Astrocyte of the hippocampus (primary cell): ENCODE measurements at regions not wholly inside any gene's neighbourhood (a gene's known extent, or its start where the extent isn't known, plus 50 kb on each side); places are given as distances from the start of the nearest gene placed in this dataset.
"Not testable (repeated sequence)": the region's sequence is repeated elsewhere in the genome, so short reads cannot be mapped to it uniquely, and the experiment has no call there.

Experiments
- DNase-seq: peaks from one replicate; pipeline ENCODE4 v3.0.0; 2011; ENCODE audit warnings: low read depth, low spot score

DNA sequence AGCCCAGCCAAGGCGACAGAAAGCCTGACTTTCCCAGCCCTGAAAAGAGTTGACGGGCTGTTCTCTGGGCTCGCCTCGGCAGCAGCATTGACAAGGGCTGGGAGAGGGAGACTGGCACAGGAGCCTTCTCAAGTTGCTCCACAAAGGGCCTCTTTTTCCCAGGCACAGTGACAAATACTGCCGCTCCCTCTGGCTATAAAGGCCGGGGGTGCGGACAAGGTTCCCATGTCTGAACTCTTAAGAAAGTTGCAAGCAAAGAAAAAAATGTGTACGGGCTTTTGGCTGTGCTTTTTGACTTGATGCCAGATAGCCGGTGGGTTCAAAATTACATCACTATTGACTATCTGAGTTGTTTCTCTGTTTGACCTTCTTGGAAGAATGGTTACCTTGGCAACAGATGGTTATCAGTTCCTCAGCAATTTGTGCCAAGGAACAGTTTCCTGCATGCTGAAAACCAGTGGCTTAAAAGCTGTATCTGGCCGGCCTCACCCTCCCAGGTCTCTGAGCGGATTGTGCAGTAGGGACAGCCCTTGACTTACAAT lies 115.9 kb upstream of the EEPD1 start:
- peak; percentile 94 for DNase-seq

DNA sequence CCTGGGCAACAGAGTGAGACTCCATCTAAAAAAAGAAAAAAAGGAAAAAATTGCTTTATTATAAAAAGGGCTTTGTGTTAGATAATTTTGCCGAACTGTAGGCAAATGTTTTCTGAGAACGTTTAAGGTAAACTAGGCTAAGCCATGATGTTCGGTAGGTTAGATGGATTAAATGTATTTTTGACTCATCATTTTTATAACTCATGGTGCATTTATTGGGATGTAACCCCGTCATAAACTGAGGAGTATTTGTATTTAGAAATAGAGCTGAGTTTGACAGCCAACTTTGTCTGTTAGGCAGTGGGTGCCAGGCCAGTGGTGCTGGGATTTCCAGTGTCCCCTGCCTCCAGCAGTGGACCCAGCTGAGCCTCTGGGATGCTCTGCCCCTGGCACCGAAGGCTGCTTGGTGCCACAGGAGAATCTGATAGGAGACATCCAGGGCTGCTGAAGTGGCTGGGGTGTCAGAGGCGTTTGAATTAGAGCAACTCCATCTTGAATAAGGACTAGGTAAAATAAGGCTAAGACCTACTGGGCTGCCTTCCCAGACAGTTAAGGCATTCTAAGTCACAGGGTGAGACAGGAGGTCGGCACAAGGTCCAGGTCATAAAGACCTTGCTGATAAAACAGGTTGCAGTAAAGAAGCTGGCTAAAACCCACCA lies 114.9 kb upstream of the EEPD1 start:
- no peak for DNase-seq

DNA sequence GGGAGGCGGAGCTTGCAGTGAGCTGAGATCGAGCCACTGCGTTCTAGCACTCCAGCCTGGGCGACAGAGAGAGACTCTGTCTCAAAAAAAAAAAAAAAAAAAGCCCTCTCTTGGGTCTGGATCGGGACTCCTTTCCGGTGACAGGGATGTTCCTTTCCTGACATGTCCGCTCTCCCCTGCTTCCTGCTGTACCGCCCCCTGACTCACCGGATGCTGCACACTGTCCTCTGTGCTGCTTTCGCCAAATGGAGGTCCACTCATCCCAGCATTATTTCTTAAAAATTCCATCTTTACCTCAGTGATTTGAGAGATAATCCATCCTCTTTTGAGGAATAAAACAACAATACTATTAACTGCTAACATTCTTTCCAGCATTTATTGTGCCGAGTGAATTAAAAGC lies 113.8 kb upstream of the EEPD1 start:
- DNase-seq: no peak

DNA sequence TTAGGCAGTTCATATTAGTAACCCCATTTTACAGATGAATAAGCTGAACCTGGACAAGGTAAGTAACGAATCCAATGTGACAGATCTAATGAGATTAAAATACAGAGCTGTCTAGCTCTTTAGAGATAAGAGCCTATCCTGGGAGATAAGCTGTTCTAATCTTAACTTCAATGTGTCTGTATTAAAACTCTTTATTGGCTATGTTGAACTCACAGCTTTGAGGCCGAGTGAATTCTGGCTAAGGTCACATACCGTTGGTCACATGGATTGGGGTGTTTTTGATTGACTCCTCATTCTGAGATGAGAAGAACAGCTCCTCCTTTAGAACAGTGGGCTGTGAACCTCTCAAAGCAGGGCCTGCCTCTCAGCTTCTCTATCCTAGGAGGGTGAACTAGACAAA lies 113.4 kb upstream of the EEPD1 start:
- DNase-seq: no peak

DNA sequence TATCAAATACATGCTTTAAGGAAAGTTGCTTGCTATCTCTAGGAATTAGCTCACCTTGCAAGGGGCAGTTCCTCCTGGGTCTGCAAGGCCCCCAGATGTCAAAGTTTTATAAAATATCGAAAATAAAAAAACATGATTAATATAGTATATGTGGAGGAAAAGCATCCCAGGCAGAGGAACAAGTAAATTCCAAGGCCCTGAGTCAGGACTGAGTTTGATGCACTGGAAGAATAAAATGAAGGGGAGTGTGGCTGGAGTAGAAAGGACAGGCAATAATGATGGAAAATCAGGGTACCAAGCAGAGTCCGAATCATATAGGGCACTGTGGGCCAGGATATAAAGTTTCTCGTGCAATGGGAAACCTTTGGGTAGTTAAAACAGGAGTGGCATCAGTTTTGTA lies 112.4 kb upstream of the EEPD1 start:
- DNase-seq: peak; percentile 64

DNA sequence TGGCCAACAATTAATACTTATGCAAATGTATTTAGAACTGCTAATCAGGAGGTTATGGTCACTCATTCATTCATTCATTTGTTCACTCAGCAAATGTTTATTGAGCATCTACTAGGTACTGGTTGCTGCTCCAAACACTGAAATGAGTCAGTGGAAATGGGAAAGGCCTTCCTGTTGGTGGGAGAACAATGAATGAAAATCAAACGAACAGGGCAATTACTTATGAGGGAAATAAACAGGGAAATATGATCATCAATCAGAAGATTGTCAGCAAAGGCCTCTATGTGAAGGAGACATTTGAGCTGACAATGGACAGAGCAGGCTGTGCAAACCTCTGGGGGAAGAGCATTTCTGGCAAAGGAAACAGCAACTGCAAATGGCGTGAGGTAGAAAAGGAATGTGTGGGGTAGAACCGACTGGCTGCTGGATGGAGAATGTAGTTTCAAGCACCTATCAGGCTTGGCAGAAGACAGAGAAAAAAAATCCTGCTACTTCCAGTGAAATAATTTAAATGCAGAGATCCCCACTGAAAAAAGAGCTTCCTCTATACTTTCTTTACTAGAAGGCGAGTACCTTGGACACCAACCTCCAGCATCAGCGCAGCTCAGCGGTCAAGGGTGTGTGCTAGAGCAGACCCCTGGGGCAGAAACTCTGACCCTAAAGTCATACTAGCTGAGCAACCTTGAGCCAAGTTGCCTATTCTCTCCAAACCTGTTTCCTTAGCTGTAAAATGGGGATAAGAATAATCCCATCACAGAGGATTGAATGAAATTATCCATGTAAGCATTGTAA lies 108.8 kb upstream of the EEPD1 start:
- DNase-seq: no peak

DNA sequence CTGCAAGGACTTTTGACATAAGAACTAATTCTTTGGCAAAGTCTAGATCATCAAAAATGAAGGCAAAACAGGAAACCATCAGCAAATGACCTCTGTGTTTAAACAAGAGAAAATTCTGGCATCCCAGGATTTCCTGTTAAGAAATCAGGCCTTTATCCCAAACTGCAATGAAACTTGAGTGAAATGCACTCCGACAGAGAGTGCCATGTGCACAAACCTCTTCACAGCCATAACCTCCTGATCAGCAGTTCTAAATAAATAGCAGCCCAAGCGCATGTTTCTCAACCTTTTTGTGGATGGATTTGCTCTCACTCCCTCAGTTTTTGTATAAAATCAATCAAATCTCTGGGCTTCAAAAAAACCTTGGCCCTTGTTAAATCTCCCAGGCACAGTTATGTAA lies 107.7 kb upstream of the EEPD1 start:
- DNase-seq: no peak

DNA sequence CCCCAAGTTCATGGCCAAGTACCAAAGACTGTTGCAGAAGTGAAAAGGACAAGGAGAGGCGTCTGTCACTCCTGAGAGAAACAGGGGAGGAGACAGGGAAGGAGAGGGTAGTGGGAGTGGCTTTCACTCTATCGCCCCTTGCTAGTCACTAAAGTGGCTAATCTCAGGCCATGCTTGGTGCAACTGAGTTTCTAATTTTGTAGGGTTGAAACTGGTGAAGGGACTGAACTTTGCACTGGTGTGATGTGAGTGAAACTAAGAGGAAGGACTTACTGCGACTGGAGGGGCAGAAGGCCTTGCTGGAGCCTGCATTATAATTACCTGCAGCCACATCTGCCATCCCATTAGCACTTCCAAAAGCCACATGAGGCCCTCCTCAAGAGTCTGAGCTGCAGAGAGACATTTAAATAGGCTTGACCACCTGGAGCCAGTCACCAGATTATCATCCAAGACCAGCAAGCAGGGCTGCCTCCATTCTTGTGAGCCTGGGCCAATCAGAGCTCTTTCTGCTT lies 107.2 kb upstream of the EEPD1 start:
- DNase-seq: no peak

DNA sequence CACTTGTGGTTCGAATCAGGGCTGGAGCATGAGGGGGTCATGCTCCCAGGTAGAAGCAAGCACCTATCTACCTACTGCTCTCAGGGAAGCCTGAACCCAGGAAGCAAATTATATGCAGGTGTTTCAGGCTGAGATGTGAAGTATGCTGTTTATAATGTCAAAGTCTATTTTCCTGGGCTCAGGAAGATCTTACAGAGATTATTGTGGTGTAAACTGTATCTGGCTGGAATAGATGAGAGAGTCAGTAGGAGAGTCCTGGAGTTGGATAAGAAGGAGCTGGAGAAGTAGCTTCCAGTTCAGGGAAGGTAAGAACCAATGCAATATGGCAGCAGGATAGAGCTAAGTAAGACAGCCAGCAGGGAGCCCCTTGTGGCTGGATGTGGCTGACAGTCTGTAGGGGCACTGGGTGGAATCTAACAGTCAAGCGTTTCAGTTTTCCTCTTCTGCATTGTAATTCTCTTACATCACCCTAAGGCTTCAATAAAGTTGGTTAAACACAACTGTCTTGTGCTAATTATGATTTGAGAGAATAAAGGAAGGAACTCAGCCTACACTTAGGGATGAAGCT lies 105.9 kb upstream of the EEPD1 start:
- DNase-seq: no peak

DNA sequence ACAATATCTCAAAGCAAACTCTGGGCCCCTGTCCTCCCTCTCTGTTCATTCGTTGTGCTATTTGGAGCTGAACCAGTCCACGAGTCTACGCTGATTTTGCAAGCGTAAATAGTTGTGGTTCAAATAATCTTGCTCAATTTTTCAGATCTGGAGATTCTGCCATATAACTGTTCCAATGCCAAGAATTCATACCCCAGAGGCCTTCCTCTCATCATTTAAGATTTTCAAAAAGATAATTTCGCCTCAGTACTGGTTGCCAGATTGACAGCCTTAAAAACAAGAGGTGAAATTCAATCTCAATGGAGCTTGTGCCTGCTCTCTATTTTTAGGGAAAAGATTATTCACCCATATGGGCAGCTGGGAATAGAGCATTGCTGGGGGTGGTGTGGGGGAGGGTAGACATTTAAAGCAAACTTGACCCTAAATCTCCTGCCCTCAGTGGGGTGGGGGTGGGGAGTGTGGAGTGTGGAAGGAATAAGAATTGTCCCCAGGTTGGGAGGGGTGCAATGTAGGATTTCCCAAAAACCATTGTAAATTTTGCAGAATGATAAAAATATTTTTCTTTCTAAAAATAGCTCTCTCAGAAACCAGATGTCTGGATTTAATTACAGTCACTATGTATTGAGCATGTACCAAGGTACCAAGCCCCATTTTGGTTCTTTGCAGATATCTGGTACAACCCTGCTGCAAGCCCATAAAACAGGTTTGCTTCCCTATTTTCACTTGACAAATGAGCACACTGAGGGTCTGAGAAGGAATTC lies 104.7 kb upstream of the EEPD1 start:
- peak; percentile 49 for DNase-seq

DNA sequence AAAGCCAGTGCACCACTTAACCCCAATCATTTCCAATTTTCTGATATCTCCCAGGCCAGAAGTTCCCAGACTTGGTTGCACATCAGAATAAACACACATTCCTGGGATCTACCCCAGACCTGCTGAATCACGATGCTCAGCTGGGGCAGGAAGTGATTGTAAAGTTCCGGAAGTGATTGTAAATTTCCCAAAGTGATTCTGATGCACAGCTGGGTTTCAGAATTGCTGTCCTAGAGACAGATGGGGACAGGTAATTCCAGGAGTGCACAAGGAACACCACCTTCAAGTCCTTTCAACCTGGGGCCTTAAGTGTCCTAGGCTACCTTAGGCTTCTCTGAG lies 104.2 kb upstream of the EEPD1 start:
- DNase-seq: no peak

DNA sequence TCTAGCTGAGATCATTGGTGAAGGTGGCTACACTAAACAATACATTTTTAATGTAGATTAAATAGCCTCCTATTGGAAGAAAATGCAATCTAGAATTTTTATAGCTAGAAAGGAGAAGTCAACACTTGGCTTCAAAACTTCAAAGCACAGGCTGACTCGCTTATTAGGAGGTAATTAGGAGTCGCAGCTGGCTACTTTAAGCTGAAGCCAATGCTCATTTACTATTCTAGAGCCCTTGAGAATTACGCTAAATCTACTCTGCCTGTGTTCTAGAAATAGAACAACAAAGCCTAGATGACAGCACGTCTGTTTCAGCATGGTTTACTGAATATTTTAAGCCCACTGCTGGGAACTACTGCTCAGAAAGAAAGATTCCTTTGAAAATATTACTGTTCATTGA lies 101.6 kb upstream of the EEPD1 start:
- no peak for DNase-seq

DNA sequence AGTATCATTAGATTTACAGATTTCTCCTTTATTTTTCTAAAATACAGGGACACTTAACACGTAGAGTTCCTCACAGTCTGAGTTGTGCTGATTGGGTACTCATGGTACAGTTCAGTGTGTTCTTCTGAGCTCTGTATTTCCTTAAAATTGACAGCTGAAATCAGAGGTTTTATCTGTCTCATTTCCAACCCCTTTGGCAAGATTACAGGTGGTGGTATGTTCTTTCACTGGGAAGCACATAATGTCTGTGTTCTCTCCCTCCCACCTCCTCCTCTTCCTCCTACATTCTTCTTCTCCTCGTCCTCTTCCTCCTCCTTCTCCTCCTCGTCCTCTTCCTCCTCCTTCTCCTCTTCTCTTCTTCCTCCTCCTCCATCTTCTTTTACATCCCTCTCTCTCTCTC lies 99.5 kb upstream of the EEPD1 start:
- DNase-seq: no peak

DNA sequence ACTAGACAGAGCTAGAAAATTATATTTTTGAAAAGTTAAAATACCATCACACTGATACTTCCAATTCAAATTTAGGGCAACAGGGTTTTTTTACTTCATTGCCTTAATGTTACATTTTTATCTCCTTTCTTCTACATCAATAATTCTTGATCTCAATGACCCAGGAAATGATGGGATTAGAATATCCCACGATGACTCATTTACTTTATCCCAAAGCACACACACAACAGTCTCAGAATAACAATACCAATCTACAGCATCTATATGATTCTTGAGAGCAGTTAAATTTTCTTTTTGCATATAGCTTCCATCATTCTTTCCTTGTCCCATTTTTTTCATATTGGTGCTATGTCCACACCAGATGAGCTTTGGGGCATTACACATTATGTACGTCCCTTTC lies 98.4 kb upstream of the EEPD1 start:
- DNase-seq: no peak

DNA sequence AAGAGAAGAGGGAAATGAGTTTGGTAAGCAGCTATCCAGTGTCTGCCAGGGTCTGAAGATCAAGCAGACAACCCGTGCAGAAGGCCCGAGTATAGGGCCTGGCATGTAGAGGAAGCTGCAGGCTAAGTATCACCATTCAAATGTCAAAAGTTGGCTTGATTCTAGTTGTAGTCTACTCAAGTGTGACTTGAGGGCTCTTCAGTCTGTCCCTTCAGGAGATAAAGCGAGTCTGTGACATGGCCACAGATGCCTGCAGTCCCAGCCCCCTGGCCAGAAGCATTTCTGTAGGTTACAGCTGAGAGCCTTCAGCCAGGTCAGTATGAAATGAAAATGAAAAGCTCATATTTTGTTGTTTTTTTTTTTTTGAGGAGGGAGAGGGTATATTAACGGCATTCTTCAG lies 97.8 kb upstream of the EEPD1 start:
- no peak for DNase-seq

DNA sequence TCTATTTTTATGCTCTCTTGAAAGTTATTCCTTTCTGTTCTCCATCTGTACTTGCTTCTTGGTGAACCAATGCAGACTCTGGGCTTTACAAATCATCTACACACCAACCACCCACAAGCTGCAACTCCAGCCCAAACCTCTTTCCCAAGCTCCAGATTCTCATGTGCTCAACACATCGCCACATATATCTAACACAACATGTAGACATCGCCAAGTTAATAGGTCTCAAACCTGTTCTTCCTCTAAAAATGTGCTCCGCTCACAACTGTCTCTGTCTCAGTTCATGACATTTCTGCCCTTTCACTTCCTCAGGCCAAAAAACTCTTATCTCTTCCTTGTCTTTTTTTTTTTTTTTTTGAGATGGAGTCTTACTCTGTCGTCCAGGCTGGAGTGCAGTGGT lies 95.7 kb upstream of the EEPD1 start:
- no peak for DNase-seq

DNA sequence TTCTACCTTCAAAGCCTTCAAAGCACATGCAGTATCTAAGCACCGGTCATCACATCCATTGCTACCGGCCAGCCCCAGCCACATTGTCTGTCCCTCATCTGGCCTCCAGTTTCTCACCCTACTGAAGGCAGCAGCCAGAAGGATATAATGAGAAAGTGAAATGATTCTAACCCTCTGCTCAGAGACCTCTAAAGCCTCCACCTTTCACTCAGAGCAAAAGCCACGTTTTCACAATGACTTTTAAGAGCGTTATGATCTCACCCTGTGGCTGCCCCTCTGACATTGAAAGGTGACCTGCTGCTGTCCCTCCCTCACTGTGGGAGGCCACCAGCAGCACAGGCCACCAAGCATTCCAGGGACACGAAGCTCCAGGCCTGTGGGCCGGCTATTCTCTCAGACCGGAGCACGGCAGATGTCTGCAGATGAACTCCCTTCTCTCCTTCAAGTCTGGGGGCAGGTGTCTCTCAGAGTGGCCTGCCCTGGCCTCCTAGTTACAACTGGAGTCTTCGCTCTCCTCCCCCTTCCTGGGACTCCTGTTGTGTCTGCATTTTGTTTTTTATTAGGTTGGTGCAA lies 94.9 kb upstream of the EEPD1 start:
- DNase-seq: no peak

DNA sequence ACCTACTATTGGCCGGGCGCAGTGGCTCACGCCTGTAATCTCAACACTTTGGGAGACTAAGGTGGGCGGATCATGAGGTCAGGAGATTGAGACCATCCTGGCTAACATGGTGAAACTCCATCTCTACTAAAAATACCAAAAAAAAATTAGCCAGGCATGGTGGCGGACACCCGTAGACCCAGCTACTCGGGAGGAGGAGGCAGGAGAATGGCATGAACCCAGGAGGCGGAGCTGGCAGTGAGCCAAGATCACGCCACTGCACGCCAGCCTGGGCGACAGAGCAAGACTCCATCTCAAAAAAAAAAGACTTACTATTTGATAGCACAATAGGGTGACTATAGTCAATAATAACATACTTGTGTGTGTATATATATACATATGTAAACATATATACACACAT lies 92.7 kb upstream of the EEPD1 start:
- not testable (repeated sequence) for DNase-seq

DNA sequence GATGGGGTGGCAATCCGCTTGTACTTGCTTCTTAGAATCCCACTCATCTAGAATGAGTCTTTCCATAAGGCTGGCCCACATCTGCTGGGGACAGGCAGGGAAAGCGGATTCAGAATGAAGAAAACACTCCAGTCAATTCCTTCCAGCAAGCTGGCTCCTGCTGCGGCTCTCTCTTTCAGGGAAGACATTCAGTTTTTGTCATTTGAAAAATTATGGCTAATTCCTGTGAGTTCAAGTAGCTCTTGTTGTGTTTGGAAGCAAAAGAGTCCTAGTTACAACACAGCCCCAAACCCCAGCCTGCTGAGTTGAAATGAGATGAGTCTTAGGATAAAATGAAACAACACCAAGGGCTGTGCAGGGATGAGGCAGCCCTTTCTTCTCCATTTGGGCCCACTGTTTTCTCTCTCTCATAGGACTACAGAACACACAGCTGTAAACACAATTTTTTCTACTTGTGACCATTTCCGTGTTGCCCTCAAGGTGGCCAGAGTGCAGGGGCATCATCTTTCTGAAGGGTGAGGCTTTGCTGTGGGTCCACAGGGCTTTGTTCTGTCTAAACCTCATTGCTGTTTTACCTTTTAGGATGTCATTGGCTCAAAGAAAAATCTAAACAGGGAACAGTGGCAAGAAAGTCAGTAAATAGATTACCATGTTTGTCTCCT lies 90.8 kb upstream of the EEPD1 start:
- DNase-seq: no peak

DNA sequence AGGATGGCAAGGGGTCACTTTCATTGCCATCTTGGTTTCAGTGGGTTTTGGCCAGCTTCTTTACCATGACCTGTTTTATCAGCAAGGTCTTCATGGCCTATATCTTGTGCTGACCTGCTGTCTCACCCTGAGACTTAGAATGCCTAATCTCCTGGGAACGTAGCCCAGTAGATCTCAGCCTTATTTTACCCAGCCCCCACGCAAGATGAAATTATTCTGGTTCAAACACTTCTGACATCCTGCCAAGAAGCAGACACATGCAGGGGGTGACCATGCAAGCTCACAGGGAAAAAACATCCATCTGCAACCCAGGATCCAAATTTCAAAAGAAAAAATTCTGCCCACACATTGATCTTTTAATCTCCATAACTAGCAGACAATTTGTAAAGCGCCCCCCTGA lies 88.4 kb upstream of the EEPD1 start:
- DNase-seq: no peak
